AG09309 (cell line): ENCODE measurements at regions not wholly inside any gene's neighbourhood (a gene's known extent, or its start where the extent isn't known, plus 50 kb on each side); places are given as distances from the start of the nearest gene placed in this dataset.

Source experiments
- DNase-seq: peaks from one replicate; pipeline ENCODE4 v3.0.0-alpha.2; 2010; ENCODE audit warnings: low read depth
- H3K4me3 ChIP-seq: 2 replicates; pipeline ENCODE4 v1.5.1; 2011; ENCODE audit warnings: mild to moderate bottlenecking, low read depth, low read length, moderate library complexity; ENCODE audit not compliant: control insufficient read depth
- TF ChIP-seq, protein P1 (sequence below): IDR thresholded peaks from 2 replicates; pipeline ENCODE4 v1.5.1; 2011; ENCODE audit warnings: mild to moderate bottlenecking, low read depth, low read length, inconsistent platforms; ENCODE audit not compliant: insufficient read depth, control insufficient read depth; ENCODE audit errors: missing control alignments

DNA sequence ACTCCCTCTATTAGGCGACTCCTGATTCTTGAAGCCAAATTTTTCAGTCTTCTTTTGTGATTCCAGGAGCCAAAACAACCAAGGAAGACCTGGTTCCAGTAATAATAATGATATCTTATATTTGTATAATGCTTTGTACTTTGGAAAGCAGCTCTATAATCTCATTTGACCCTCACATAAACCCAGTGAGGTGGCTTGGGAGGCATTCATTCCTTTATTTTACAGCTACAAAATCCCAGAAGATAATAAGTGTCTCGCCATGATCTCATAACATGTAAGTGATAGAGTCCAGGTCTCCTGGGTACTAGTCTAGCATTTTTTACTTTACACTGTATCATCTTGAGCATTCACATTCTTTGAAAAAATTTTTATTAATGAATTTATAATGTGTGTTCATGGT, 143.1 kb downstream of the ACTBL2 start:
- TF ChIP-seq, protein P1, sequence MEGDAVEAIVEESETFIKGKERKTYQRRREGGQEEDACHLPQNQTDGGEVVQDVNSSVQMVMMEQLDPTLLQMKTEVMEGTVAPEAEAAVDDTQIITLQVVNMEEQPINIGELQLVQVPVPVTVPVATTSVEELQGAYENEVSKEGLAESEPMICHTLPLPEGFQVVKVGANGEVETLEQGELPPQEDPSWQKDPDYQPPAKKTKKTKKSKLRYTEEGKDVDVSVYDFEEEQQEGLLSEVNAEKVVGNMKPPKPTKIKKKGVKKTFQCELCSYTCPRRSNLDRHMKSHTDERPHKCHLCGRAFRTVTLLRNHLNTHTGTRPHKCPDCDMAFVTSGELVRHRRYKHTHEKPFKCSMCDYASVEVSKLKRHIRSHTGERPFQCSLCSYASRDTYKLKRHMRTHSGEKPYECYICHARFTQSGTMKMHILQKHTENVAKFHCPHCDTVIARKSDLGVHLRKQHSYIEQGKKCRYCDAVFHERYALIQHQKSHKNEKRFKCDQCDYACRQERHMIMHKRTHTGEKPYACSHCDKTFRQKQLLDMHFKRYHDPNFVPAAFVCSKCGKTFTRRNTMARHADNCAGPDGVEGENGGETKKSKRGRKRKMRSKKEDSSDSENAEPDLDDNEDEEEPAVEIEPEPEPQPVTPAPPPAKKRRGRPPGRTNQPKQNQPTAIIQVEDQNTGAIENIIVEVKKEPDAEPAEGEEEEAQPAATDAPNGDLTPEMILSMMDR: no peak
- DNase-seq: no peak
- no peak overlapping the region for H3K4me3 ChIP-seq

DNA sequence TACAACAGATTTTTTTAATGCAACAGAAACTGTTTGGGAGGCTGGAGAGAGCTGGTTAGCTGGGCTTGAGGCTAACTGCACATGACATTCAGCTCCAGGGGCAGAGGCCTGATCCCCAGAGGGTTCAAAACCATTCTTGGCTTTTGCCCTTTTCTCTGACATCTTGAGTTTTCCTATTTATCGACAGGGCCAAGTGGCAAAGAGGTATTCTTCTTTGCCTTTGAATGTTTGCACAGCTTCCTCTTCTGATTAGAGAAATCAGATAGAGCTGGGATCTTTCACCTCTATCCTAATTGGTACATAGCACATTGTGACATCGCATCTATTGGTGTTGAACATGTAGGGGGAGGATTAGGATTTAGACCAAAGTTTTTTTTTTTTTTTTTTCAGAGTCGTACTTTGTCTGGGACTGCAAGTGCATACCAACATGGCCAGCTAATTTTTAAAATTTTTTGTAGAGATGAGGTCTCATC, 143.7 kb downstream of the ACTBL2 start:
- TF ChIP-seq, protein P1: no peak
- no peak for DNase-seq
- H3K4me3 ChIP-seq: no peak overlapping the region

DNA sequence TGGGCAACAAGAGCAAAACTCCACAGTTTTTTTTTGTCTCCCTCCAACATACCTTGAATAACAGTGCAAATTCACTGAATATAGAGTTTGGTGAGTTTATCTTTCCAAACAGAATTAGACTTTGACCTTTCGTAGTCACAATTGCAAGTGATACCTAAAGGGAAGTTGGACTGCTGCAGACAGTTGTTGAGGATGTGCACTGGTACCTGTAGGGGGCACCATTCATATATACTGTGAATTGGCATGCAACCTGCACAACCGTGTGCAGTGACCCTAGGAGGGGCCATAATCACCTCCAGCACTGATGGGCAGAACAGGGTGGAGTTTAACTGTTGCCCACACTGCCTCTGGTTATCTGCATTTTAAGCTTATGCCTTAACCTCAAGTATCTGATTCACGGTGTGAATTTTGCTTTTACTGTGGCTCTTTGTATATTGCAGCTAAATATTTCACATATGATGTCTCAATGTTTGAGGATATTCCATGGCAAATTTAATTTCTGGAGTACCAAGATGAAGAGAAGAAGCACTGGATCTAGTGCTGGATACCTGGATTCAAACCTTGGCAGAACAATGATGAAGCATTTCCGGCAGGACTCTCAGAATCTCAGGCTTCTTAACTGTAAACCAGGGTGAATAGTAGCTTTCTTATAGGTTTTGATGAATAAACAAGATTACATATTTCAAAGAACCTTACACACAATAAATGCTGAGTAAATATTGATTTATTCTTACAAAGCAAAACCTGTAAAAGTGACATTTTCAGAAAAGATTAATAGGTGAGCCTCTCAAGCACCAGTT, 144.3 kb downstream of the ACTBL2 start:
- TF ChIP-seq, protein P1: peak; percentile 46
- H3K4me3 ChIP-seq: no peak overlapping the region
- no peak for DNase-seq

DNA sequence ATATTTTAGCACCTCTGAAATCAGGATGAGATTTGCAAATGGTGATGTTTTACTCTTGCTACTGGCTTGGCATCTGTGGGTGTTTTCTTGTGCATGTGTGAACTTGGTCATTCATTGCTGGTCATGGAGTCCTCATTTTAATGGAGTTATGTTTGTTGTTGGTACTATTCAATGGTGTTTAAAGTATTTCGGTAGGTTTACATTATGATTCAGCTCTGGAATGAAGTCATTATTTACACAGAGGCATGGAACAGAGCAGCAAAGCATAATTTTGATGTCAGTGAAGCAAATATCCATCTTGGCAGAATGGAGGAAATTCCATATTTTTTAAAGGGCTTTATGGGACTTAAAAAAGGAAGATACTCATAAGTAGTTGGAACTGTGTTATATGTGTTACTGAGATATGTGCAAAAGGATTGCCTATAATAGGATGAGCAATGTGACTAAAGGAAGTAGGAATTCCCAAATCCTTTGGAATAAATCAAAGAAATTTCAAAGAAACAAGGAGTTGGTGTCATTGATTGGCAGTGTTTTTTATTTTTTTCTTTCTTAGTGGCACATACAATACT, 147.4 kb downstream of the ACTBL2 start:
- TF ChIP-seq, protein P1: no peak
- H3K4me3 ChIP-seq: no peak overlapping the region
- DNase-seq: no peak

DNA sequence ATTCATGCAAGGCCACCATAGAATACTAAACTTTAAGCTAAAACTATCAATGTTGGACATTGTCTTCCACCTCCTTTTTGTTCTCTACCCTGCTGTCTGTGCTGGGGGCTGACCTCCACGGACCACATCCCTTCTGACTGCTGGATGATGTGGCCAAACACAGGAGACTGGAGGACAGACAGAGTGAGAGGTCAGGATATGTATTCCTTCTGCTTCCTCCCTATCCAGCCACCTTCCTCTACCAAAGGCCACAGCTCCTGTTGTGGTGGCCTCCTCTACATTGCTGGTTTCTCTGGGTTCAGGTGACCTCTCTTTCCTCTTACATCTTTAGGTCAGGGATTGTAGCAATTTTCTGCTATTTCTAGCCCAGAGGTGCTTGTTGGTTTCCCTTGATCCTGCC, 148.1 kb downstream of the ACTBL2 start:
- no peak for DNase-seq
- H3K4me3 ChIP-seq: no peak overlapping the region
- TF ChIP-seq, protein P1: no peak

DNA sequence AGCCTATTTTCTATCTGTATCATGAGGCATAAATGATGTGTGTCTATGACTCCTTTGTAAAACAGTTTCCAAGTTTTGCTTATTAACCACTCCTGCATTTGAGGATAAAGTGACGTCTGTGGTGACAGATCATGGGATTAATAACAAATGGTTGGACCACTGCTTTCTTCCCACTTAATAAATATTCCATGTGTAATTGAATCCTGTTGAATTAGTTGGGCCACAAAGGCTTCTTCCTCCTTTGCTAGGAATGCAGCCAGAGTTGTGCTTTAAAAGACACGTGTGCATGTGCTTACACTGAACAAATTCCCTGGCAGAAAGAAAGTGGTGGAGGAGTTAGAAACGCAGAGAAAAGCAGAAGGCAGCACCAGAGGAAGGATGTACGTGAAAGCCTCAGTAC, 150.2 kb downstream of the ACTBL2 start:
- H3K4me3 ChIP-seq: no peak overlapping the region
- no peak for DNase-seq
- TF ChIP-seq, protein P1: no peak
